GM21367 (cell line): ENCODE measurements at regions not wholly inside any gene's neighbourhood (a gene's known extent, or its start where the extent isn't known, plus 50 kb on each side); places are given as distances from the start of the nearest gene placed in this dataset.

Source experiments
- ATAC-seq: cut with Tn5 transposase; IDR thresholded peaks from one replicate; pipeline ENCODE4 v1.9.1; 2021; ENCODE audit not compliant: unreplicated experiment

DNA sequence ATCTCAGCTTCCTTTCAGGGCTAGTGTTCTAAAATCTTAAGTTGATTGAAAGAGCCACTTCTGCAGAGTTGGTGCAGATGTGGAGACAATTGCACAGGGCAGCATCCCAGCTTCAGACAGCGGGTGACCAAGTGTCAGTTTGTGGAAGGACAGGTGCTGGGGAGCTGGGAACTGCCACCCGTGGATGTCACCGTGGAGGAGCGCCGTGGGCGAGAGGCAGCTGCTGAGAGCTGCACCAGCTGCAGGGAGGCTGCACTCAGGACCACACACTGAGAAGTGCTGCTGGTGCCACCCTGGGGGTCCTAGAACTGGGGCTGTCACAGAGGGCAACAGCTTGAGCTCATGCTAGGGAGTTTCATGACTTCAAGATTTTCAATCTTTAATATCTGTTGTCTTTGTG is 543.0 kb upstream of the FZD8 start:
- no peak for ATAC-seq

DNA sequence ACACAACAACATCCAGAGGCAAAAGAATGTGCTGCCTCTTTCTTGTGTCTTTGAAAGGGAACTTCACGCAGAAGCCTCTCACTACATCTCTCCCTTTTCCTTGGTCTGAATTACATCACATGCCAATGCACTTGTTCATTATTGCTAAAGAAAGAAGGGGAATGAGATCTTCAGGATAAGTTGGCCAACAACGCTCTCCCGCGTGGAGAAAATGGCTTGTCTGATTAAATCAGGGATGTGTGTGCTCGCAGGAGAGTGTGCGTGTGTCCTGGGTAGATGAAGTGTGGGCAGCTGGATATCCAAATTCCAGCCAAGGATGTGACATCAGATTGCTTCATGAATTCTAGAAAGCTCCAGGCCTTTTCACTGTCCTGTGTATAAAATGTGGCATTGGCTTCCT is 541.6 kb upstream of the FZD8 start:
- ATAC-seq = no peak

DNA sequence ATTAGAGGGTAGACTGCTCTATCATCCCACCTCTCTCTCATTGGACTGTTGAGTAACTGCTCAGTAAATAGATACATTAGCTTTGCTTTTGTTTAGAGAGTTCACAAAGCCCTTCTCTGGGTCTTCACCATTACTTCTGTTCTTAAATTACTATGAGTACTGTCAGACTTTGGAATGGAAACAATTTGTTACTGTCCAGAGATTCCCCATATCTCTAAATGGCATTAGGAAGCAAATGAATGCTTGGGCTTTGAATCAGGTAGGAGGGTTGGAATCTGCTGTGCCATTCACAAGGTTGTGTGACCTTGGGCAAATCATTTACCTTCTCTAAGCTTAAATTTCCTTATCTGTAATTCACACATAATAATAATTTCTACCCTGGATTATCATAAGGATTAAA is 541.0 kb upstream of the FZD8 start:
- no peak for ATAC-seq

DNA sequence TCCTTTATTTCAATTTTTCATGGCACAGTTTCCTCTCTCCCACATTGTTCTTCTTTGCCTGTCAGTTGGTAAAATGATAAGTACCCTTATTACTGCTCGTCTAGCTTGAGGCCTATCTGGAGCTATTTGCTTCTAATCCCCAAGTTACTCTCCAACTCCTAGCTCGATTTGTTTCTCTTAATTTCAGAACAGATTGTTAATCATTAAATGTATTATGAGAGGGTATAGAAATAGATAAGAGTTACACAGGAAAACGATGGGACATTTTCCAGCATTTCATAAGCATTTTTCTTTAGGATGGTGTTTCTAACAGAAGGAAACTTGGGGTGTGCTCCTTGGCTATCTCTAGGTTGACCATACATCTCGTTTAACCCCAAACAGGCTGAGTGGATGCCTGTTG is 540.5 kb upstream of the FZD8 start:
- no peak for ATAC-seq

DNA sequence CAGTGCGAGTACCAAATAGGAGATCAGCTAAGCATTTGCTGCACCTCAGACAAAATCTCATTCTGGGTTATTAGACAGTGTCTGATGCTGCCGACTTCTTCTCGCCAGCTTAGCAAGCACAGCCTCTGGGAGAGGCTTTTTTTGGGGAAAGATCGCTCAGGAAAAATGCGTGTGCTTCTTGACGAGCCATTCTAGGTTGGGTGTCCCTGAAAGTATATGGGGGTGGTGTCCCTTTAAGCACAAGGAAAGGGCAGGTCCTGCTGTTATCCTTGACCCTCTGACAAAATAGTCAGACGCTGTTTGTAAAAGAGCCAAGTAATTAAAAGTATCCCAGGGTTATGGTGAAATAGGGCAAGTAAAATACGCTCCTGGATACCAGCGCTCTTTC is 540.1 kb upstream of the FZD8 start:
- no peak for ATAC-seq

DNA sequence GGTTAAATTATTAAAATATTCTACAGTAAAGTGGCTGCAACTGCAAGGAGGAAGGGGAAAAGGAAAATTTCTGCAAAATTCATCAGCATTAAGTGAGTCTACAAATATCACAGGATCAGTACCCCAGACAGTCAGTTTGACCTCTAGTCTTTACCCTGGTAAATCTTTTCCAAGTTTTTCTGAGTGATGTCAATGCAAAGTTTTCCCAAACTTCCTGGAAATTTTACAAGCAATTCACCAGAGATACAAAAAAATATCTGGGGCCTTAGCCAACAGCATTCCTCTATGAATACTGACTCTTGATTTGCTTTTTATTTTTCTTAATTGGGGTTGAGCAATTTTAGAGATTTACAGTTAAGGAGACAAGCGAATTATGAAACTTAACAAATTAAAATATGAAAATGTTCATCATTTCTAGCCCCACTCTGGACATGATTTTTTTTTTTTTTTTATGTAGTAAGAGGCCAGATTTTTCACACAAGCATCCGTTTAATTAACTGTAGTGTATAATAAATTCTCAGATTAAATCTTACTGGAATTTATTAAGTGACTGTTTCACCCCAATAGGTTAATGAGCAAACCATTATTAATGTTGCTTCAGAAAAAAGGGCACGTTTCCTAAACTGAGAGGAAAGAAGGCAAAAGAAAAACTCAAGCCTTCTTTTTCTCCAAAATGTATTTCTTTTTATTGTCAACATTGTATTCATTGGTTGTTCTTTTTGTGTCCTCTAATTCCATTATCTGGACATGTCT is 539.5 kb upstream of the FZD8 start:
- no peak for ATAC-seq

DNA sequence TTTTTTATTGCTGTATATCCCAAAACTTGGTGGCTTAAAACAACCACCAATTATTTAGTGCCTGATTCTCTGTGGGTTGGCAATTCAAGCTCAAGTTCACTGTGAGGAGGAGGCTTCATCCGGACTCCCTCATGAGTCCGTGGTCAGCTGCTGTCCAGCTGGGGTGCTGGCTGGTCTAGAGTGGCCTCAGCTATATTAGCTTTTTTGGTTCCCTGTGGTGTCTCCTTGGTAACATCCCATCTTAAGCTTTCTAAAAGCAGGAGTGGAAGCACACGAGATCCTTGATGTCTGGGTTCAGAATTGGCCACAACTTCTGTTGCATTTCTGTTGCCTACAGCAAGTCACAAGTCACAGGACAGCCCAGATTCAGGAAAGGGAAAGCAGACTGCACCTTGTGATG is 536.5 kb upstream of the FZD8 start:
- no peak for ATAC-seq

DNA sequence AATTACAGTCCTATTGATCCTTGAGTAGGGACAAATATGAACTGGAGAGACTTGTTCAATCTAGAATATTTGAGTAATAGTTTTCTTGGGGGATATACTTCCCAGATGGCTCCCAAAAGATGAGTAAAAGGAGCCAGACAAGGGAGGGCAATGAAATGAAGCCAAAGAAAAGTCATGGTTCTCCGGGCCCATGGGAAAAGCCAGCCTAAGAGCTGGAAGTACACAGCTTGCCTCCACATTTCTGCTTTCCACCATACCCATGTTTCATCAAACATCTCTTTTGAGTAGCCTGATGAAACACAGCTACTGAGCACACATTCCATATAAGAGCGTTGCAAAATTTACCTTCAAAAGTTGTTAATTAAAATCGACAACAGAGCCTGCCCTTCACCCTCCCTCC is 535.0 kb upstream of the FZD8 start:
- no peak for ATAC-seq

DNA sequence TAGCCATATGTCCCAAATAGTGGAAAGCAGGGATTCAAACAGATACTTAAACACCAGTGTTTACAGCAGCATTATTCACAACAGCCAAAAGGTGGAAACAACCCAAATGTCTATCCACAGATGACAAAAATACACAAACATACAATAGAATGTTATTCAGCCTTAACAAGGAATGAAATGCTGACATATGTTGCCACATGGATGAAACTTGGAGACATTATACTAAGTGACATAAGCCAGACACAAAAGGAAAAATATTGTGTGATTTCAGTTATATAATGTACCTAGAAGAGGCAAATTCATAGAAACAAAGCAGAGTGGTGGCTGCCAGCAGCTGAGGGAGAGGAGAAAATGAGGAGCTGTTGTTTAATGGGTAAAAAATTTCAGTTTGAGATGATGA is 533.9 kb upstream of the FZD8 start:
- ATAC-seq = no peak

DNA sequence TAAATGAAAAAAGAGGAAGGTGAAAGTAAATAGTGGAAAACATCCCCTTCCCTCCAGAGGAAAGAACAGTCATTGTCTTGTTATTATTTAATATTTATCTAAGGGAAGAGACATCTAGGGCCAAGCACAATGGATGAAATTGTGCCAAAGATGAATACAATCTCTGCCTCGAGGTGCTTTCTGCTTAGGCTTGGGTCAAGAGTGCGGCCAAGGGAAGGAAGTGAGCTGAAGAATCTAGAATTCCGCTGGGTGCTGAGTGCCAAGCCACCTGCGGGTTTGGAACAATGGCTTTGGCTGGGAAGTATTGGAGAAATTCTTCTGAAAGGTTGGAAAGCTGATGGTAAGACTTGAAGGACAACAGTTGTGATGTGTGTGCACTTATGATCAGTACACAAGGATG is 531.3 kb upstream of the FZD8 start:
- ATAC-seq = no peak

DNA sequence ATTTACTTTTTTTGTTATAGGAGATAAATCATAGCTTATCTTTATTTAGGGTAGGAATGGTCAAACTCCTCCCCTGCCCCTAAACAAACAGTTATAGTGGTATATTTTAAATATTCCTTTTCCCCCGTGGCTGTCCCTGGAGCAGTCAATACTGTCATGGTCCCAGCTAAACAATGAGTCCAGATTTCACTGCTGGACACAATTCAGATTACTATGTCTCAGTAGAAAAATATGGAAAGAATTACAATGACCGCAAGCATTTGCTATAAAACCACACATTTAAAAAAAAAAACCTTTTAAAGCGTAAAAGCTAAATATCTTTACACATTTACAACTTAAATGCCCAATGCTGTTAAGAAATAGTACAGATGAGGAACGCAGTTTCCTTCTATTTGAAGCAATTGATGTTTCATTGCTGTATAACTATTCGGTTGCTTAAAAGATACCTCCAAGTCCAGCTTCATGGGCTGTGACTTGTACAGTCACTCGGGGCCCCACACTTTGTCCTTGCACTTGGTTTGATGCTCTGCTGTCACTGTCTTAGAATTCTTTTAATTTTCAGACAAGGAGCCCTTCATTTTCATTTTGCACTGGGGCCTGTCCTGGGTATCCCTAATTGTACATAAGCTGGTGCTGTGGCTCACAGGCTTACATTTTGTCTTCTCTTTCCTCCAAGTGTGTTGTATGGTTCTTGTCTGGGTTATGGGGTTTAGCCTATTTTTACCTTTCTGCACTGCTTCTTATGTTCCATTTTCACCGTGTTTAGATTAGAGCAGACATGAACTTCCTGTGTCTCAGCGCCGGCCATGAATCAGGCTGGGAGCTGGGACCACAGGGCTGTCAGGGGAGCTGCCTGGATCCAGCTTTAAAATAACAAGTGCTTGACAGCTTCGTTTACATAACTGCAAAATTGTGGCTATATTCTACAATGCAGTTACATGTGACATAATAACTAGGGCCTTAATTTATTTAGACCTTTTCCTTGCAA is 530.2 kb upstream of the FZD8 start:
- ATAC-seq = no peak

DNA sequence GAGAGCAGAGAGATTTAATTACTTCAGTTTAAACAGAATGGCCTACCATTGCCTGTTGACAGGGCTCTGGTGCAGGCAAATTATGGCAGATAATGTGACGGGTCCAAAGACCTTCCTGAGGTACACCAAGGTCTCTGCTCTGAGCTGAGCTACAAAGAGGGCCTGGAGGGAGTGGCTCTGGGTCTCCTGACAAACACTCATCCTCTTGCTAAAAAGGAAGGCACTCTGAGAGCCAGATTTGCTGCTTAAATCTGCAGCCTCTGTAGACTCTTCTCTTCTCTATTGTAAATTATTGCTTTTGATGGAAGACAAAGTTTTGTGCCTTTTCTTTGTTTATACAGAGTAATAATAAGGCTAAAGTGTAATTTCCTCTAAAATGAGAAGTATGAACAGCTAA is 529.5 kb upstream of the FZD8 start:
- ATAC-seq = no peak

DNA sequence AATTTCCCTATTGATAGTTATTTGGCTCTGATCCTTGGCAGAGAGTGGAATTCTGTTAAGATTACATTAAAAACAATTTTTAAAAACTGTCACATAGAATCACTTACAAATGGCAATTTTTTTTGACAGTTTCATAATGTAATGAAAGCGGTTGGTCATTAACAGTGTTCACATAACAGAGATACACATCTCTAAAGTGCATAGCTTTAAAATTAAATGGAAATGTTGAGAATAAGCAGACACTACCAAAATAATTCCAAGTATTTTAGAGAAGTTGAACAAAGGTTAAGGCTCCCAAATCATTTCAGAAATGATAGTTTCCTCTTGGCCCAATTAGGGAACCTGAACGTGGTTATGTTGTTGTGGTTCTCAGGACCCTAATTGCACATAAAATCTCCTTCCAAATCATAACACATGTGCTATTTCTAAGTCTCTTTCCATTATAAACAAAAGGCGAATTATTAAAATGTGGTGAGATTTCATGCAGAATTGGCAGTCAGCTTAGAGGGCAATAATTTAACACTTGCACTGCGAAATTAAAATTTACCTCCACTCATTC is 528.9 kb upstream of the FZD8 start:
- no peak for ATAC-seq

DNA sequence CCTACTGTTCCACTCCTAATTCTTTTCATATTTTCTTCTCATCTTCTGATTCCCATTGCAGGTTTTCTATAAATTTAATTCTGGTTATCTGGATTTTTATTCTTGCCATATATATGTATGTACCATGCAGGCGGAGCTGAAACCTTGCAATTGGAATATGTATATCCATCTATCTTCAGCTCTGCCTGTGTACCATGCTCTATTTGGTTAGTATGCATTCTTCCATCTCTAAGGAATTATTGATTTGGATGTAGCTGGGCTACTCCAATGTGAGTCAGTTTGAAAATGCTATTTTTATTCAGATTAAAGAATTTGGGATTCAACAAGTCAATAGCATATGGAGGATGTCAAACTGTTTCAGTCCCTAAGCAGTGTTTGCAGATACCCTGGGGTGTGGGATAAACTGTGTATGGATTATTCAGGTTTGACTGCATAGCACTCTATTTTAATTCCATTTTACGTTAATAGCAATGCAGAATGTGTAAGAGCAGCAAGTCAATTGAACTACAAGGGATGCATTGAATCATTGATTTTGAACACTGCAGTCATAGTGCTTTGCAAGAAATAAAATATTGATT is 528.1 kb upstream of the FZD8 start:
- no peak for ATAC-seq

DNA sequence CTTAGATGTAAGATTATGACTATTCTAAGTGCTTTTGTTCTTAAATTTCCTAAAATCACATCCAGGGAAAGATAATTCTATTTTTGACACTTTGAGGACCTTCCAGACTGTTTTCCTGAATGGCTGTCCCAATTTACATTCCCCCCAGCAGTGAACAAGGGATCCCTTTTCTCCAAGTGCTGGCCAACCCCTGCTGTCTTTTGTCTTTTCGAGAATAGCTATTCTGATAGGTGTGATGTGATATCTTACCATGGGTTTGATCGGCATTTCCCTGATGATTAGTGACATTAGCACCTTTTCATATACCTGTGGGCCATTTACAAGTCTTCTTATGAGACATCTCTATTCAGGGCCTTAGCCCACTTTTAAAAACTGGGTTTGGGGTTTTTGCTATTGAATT is 526.7 kb upstream of the FZD8 start:
- no peak for ATAC-seq

DNA sequence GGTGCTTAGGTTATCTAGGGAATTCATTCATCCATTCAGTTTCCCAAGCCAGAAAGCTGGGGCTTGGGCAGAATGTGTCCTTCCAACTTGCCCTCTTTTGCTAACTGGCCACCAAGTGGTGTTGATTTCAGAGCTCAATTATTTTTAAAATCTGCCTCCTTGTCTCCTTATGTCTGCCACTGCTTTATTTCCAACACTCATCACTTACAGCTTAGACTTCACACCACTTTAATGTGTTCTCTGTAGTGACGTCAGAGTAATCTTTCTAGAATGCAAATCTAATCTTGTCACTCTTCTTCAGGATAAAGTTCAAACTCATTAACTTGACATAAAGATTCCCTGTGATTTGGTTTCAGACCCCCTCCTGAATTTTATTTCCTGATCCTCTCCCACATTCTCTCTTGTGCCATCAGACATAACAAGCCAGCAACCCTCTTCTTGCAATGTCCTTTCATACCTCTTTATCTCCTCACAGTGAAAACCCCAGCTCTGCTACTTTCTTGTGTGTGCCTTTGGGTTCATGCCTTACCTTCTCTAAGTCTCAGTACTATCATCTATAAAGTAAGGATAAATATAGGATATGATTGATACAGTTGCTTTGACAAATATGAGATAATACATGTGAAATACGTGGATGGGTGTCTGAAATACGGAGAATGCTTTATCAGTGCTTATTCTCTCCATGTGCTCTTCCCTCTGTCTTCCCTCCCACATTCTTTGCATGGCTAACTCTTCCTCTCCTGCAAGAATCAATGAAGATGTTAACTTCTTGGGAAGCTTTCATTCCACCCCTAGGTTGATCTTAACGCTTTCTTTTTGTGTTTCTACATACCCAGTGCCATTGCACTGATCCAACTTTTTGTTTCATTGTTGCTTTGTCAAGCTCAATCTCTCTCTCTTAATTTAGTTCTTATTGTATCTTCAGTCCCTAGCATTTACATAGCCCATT is 522.7 kb upstream of the FZD8 start:
- no peak for ATAC-seq

DNA sequence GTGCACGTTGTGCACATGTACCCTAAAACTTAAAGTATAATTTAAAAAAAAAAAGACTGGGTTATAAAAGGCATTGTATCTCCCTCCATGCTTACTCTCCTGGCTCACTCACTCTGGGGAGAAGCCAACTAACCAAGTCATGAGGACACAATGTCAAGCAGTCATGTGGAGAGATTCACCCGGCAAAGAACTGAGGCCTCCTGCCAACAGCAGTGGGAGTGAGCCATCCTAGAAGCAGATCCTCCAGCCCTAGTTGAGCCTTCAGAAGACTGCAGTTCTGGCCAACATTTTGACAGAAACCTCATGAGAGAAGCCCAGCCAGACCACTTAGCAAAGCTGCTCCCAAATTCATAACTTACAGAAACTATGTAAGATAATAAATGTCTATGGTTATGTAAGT is 521.7 kb upstream of the FZD8 start:
- no peak for ATAC-seq

DNA sequence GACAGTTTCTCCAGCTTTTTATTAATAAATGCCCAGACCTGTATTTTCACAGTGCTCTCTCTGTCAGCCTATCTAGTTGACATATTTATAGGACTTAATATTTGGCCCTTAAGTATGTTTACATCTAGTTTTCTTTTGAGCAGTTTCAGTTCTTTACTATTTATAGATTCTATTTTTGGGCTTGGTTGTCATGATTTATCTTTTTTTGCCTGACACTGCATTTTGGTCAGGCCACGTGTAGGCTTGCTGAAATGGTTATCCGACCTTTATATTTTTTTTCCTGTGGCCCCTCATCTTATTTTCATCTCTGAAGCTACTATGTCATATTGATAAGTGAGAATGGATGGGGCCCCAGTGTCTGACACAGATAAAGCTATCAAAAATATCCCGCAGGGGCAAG is 515.4 kb upstream of the FZD8 start:
- no peak for ATAC-seq

DNA sequence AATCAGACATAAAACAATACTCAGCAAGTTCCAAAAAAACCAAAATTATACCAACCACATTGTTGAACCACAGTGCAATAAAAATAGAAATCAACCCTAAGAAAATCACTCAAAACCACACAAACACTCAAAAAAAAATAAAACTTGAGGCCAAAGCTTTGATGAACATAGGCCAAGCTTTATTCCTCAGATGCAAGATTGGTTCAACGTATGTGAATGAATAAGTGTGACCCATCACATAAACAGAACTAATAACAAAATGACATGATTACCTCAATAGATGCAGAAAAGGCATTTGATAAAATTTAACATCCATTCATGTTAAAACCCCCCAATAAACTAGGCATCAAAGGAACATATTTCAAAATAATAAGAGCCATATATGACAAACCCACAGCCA is 506.1 kb upstream of the FZD8 start:
- ATAC-seq = no peak

DNA sequence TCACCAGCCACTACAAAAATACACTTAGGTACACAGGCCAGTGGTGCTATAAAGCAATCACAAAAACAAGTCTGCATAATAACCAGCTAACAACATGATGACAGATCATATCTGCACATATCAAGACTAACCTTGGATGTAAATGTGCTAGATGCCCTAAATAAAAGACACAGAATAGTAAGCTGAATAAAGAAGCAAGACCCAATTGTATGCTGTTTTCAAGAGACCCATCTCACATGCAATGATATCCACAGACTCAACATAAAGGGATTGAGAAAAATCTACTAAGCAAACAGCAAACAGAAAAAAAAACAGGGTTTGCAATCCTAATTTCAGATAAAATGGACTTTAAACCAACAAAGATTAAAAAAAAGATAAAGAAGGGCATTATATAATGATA is 505.4 kb upstream of the FZD8 start:
- ATAC-seq = no peak
